IPS-18c (cell line): ENCODE measurements at regions not wholly inside any gene's neighbourhood (a gene's known extent, or its start where the extent isn't known, plus 50 kb on each side); places are given as distances from the start of the nearest gene placed in this dataset.

Experiments
- H3K4me3 ChIP-seq: 2 replicates; pipeline ENCODE4 v1.7.0; 2013; ENCODE audit warnings: low read depth, mild to moderate bottlenecking, low read length, moderate library complexity; ENCODE audit not compliant: insufficient read depth
- H3K9me3 ChIP-seq: one replicate; pipeline ENCODE4 v1.6.1; 2013; ENCODE audit warnings: mild to moderate bottlenecking, low read length, moderate library complexity; ENCODE audit not compliant: control insufficient read depth, insufficient read depth

- Histone ChIP-seq H3K4me3 (no peak overlapping the region), H3K9me3 (no peaks in the 10 kb centered on the region)
Observed at GRCh38 chr20:39698752-39699151, 736.6 kb downstream of the DHX35 start.

GRCh38 chr20:39691151-39691862, 729.2 kb downstream of the DHX35 start:
- H3K4me3 ChIP-seq = no peak overlapping the region
- no peaks in the 10 kb centered on the region for H3K9me3 ChIP-seq

GRCh38 chr20:39676857-39677391, 714.8 kb downstream of the DHX35 start:
- Histone ChIP-seq H3K9me3 (no peaks in the 10 kb centered on the region), H3K4me3 (no peak overlapping the region)

GRCh38 chr20:39676241-39676640, 714.1 kb downstream of the DHX35 start:
- H3K9me3 ChIP-seq = no peaks in the 10 kb centered on the region
- H3K4me3 ChIP-seq = no peak overlapping the region

- Histone ChIP-seq H3K9me3 (no peaks in the 10 kb centered on the region), H3K4me3 (no peak overlapping the region)
Observed at GRCh38 chr20:39674842-39675241, 712.7 kb downstream of the DHX35 start.

GRCh38 chr20:39670988-39671387, 708.8 kb downstream of the DHX35 start:
- Histone ChIP-seq H3K4me3 (no peak overlapping the region), H3K9me3 (no peaks in the 10 kb centered on the region)

- Histone ChIP-seq H3K9me3 (no peaks in the 10 kb centered on the region), H3K4me3 (no peak overlapping the region)
Observed at GRCh38 chr20:39669659-39670058, 707.5 kb downstream of the DHX35 start.

GRCh38 chr20:39668038-39668437, 705.9 kb downstream of the DHX35 start:
- no peak overlapping the region for H3K4me3 ChIP-seq
- no peaks in the 10 kb centered on the region for H3K9me3 ChIP-seq

GRCh38 chr20:39661833-39662232, 699.7 kb downstream of the DHX35 start:
- no peaks in the 10 kb centered on the region for H3K9me3 ChIP-seq
- H3K4me3 ChIP-seq = no peak overlapping the region

GRCh38 chr20:39660965-39661364, 698.8 kb downstream of the DHX35 start:
- no peak overlapping the region for H3K4me3 ChIP-seq
- H3K9me3 ChIP-seq = no peaks in the 10 kb centered on the region

- H3K9me3 ChIP-seq = no peaks in the 10 kb centered on the region
Observed at GRCh38 chr20:39660226-39660625, 698.1 kb downstream of the DHX35 start.

GRCh38 chr20:39658662-39659409, 696.7 kb downstream of the DHX35 start:
- H3K9me3 ChIP-seq = no peaks in the 10 kb centered on the region

More at GRCh38 chr20:39660226-39660625, 698.1 kb downstream of the DHX35 start:
- no peak overlapping the region for H3K4me3 ChIP-seq

GRCh38 chr20:39654171-39654570, 692.0 kb downstream of the DHX35 start:
- no peak overlapping the region for H3K4me3 ChIP-seq

More at GRCh38 chr20:39658662-39659409, 696.7 kb downstream of the DHX35 start:
- no peak overlapping the region for H3K4me3 ChIP-seq

GRCh38 chr20:39651645-39652325, 689.6 kb downstream of the DHX35 start:
- Histone ChIP-seq H3K9me3 (no peaks in the 10 kb centered on the region), H3K4me3 (no peak overlapping the region)

More at GRCh38 chr20:39654171-39654570, 692.0 kb downstream of the DHX35 start:
- H3K9me3 ChIP-seq = no peaks in the 10 kb centered on the region

- Histone ChIP-seq H3K4me3 (no peak overlapping the region), H3K9me3 (no peaks in the 10 kb centered on the region)
Observed at GRCh38 chr20:39646874-39647413, 684.8 kb downstream of the DHX35 start.

- Histone ChIP-seq H3K9me3 (no peaks in the 10 kb centered on the region), H3K4me3 (no peak overlapping the region)
Observed at GRCh38 chr20:39645131-39645530, 683.0 kb downstream of the DHX35 start.

GRCh38 chr20:39643292-39643691, 681.1 kb downstream of the DHX35 start:
- no peaks in the 10 kb centered on the region for H3K9me3 ChIP-seq
- no peak overlapping the region for H3K4me3 ChIP-seq
